ENCODE measurements at regions not wholly inside any gene's neighbourhood (a gene's known extent, or its start where the extent isn't known, plus 50 kb on each side); places are given as distances from the start of the nearest gene placed in this dataset.

DNA sequence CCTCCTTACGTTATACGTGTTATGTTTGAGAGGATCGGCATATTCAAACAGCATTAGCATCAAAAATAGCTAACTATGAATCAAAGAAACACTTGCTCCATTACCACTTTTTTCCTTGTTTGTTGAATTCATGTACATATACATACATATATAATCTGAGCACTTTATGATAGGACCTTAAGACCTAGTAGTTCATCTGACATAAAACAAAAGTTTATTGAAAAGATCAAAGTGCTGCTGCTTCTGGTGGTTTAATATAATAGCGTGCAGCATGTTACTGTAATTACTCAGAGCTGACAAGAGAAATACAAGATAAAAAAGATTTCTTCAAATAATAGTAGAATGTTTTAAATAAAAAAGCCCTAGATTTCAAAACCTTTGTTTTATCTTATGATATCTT, 1850.9 kb upstream of the LRRTM1 start:
- TF ChIP-seq, protein P1, sequence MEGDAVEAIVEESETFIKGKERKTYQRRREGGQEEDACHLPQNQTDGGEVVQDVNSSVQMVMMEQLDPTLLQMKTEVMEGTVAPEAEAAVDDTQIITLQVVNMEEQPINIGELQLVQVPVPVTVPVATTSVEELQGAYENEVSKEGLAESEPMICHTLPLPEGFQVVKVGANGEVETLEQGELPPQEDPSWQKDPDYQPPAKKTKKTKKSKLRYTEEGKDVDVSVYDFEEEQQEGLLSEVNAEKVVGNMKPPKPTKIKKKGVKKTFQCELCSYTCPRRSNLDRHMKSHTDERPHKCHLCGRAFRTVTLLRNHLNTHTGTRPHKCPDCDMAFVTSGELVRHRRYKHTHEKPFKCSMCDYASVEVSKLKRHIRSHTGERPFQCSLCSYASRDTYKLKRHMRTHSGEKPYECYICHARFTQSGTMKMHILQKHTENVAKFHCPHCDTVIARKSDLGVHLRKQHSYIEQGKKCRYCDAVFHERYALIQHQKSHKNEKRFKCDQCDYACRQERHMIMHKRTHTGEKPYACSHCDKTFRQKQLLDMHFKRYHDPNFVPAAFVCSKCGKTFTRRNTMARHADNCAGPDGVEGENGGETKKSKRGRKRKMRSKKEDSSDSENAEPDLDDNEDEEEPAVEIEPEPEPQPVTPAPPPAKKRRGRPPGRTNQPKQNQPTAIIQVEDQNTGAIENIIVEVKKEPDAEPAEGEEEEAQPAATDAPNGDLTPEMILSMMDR (IDR thresholded peaks at IDR 0.05), result no peak
- no peak for TF ChIP-seq POLR2A (IDR thresholded peaks at IDR 0.05)

Measured in body of pancreas (tissue), 4 donors.